SIG-M5 treated with dmso at 0.1 percent for 504 hours (cell line): ENCODE measurements at regions not wholly inside any gene's neighbourhood (a gene's known extent, or its start where the extent isn't known, plus 50 kb on each side); places are given as distances from the start of the nearest gene placed in this dataset.
"Not testable (repeated sequence)": the region's sequence is repeated elsewhere in the genome, so short reads cannot be mapped to it uniquely, and the experiment has no call there.

Experiments used
- DNase-seq: peaks from one replicate; lab custom pipeline; 2025; ENCODE audit not compliant: unreplicated experiment; lab: John Stamatoyannopoulos, UW

- no peak for DNase-seq
These were observed 934.4 kb upstream of the SLITRK1 start for GRCh38 chr13:84816567-84817105.

GRCh38 chr13:84812789-84813188 lies 930.5 kb upstream of the SLITRK1 start:
- DNase-seq = no peak

- DNase-seq = no peak
These were observed 929.8 kb upstream of the SLITRK1 start for GRCh38 chr13:84812078-84812477.

- DNase-seq = no peak
These were observed 928.5 kb upstream of the SLITRK1 start for GRCh38 chr13:84810781-84811180.

GRCh38 chr13:84802073-84802472 lies 919.8 kb upstream of the SLITRK1 start:
- no peak for DNase-seq

GRCh38 chr13:84784443-84785153 lies 902.3 kb upstream of the SLITRK1 start:
- no peak for DNase-seq

- DNase-seq = no peak
These were observed 895.0 kb upstream of the SLITRK1 start for GRCh38 chr13:84777316-84777715.

GRCh38 chr13:84776593-84776992 lies 894.3 kb upstream of the SLITRK1 start:
- DNase-seq = no peak

- DNase-seq = not testable (repeated sequence)
These were observed 893.6 kb upstream of the SLITRK1 start for GRCh38 chr13:84775920-84776319.

GRCh38 chr13:84774111-84774510 lies 891.8 kb upstream of the SLITRK1 start:
- no peak for DNase-seq

- no peak for DNase-seq
These were observed 878.7 kb upstream of the SLITRK1 start for GRCh38 chr13:84760956-84761355.

GRCh38 chr13:84749126-84749525 lies 866.9 kb upstream of the SLITRK1 start:
- no peak for DNase-seq

GRCh38 chr13:84745051-84745551 lies 862.8 kb upstream of the SLITRK1 start:
- no peak for DNase-seq

- no peak for DNase-seq
These were observed 861.9 kb upstream of the SLITRK1 start for GRCh38 chr13:84744203-84744602.

- peak; percentile 74 for DNase-seq
These were observed 859.0 kb upstream of the SLITRK1 start for GRCh38 chr13:84741253-84741652.

- DNase-seq = peak; percentile 3
These were observed 856.7 kb upstream of the SLITRK1 start for GRCh38 chr13:84739021-84739420.

- DNase-seq = no peak
These were observed 855.4 kb upstream of the SLITRK1 start for GRCh38 chr13:84737661-84738060.

- DNase-seq = no peak
These were observed 848.1 kb upstream of the SLITRK1 start for GRCh38 chr13:84730376-84730775.

GRCh38 chr13:84705982-84706710 lies 823.9 kb upstream of the SLITRK1 start:
- DNase-seq = peak; percentile 10

GRCh38 chr13:84702174-84702573 lies 819.9 kb upstream of the SLITRK1 start:
- DNase-seq = no peak

- not testable (repeated sequence) for DNase-seq
These were observed 815.3 kb upstream of the SLITRK1 start for GRCh38 chr13:84697591-84697990.

- DNase-seq = no peak
These were observed 804.7 kb upstream of the SLITRK1 start for GRCh38 chr13:84686973-84687372.
